Stimulated activated CD4-positive, alpha-beta T cell treated with anti-CD3 and anti-CD28 coated beads, Interleukin-15, amount 100 ng/mL, for 48 hours (primary cell): ENCODE measurements at regions not wholly inside any gene's neighbourhood (a gene's known extent, or its start where the extent isn't known, plus 50 kb on each side); places are given as distances from the start of the nearest gene placed in this dataset.
"Not testable (repeated sequence)": the region's sequence is repeated elsewhere in the genome, so short reads cannot be mapped to it uniquely, and the experiment has no call there.

ENCODE experiments used
- DNase-seq, 2 donors: peaks; one replicate each; pipeline ENCODE4 v3.0.0-alpha.2; 2020; ENCODE audit warnings: low read depth in 2 of 2

GRCh38 chrX:122187069-122187713, 996.9 kb upstream of the GRIA3 start:
- DNase-seq = no peak

- DNase-seq = no peak
Observed at GRCh38 chrX:122188751-122189150, 995.3 kb upstream of the GRIA3 start.

DNA sequence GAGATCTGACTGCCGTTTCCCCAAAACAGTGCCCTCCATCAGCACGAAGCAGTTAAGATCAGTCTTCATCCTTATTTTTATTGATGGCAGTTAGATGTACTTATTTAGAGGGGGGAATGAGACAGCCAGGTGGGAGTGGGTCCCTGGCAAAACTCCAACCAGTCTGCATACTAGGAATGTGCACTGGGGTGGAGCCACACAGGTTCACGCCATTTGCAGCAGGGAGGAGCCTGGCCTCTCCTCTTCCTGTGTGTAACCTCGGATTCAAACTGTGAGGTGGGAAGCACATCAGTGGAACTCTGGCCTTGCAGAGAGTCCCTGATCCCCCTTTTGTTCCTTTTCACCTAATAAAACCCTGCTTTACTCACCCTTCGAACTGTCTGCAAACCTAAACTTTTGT, 987.7 kb upstream of the GRIA3 start:
- no peak for DNase-seq

- DNase-seq = no peak
Observed at GRCh38 chrX:122203399-122203798, 980.7 kb upstream of the GRIA3 start.

DNA sequence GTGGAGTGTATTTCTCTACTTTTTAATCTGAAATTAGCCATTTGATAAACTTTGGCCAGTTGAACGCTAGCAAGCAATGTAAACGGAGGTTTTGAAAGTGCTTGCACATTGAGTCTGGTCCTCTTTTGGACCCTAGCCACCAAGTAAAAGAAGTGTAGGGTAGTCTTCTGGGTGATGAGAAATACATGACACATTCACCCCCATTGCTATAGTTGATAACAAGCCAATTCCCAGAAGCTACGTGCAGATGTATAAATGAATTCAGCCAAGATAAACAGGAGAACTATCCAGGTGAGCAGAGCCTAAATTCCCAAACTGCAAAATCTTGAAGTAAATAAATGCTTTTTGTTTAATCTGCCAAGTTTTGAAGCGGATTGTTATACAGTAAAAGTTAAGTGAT, 965.4 kb upstream of the GRIA3 start:
- no peak for DNase-seq

- no peak for DNase-seq
Observed at GRCh38 chrX:122219226-122219625, 964.9 kb upstream of the GRIA3 start.

DNA sequence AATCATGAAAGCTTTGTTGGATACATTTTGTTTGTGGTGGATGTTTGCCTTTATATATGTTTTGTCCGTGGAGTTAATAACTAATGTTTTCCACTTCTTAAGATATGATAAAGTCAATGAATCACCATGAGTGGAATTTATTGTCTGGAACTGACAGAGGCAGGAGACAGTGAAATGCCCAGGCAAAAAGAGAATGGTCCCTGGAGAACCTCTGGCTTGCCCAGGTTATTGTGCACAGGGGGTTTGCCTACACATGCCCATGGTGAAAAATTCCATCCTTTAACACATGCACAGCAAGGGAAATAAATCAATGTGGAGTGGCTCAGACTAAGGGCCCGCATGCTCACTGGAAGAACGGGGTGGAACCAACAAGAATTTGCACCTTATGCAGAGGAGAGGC, 964.3 kb upstream of the GRIA3 start:
- no peak for DNase-seq

- no peak for DNase-seq
Observed at GRCh38 chrX:122220644-122221373, 963.3 kb upstream of the GRIA3 start.

GRCh38 chrX:122221810-122222209, 962.3 kb upstream of the GRIA3 start:
- not testable (repeated sequence) for DNase-seq

DNA sequence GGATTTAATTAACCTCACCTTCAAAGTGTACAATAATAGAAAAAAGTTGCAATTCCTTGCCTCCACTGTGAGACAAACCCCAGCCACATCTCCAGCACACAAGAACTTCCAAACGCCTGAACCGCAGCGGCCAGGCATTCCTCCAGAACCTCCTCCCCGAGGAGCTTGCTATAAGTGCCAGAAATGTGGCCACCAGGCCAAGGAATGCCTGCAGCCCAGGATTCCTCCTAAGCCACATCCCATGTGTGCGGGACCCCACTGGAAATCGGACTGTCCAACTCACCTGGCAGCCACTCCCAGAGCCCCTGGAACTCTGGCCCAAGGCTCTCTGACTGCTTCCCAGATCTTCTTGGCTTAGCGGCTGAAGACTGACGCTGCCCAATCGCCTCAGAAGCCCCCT, 959.9 kb upstream of the GRIA3 start:
- not testable (repeated sequence) for DNase-seq

DNA sequence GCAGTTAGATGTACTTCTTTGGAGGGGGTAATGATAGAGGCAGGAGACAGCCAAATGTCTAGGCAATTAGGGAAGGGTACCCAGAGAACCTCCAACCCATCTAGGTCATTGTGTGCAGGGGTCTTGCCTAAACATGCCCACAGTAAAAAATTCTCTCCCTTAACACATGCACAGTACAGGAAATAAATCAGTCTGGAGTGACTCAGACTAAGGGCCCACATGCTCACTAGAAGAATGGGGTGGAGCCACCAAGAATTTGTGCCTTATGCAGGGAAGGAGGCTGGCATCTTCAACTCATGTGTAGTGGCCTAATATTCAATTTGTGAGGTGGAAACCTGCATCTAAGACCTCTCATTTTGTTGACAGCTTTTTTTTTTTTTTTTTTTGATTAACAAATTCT, 945.3 kb upstream of the GRIA3 start:
- DNase-seq = no peak

- no peak for DNase-seq
Observed at GRCh38 chrX:122241959-122242358, 942.1 kb upstream of the GRIA3 start.

DNA sequence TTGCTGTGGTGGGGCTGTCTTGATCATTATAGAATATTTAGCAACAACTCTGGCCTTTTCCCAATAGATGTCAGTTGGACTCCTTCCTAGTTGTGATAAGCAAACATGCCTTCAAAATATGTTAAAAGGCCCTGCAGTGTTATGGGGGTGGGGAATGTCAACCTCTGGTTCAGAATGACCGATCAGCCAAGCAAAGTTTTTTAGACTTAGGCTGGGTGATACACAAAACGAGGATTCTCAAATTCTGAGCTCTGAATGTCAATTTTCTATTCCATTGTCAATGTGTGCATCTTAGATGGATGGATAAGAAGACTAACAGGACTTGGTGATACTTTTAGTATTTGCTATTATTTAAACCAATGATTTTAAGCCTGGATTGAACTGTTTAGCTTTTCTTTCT, 940.0 kb upstream of the GRIA3 start:
- DNase-seq = no peak

- no peak for DNase-seq
Observed at GRCh38 chrX:122245175-122245574, 938.9 kb upstream of the GRIA3 start.

DNA sequence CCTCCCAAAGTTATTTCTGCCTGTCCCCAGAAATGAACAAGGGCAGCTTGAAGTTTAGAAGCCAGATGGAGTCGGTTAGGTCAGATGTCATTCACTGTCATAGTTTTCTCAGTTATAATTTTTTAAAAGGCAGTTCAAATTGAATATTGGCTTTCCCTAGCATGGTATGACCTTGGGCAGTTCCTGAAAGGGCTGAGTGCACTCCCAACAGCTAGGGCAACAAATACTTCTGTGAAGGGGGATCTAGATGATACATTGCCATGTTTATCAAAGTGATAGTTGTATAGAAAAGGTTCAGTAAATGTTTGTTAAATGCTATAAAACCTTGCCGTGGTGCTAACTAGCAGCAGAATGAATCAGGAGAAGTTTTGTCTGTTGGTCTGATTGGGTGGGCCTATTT, 938.1 kb upstream of the GRIA3 start:
- no peak for DNase-seq

DNA sequence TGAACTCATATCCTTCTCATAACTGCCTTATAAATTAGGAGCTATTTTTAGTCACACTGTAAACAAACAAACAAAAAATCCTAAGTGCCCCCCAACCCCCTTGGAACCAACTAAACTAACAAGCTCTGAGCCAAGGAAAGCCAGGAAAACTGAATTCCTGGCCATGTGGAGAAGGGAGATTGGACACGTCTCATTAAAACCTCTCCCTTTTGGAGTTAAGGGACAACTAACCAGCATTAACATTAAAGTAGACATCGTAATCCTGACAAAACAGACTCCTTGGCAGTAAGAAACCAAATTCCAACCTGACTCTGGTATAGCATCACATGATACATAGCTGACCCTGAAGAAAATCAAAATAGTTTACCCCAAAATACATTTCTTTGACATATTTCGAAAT, 937.1 kb upstream of the GRIA3 start:
- no peak for DNase-seq

DNA sequence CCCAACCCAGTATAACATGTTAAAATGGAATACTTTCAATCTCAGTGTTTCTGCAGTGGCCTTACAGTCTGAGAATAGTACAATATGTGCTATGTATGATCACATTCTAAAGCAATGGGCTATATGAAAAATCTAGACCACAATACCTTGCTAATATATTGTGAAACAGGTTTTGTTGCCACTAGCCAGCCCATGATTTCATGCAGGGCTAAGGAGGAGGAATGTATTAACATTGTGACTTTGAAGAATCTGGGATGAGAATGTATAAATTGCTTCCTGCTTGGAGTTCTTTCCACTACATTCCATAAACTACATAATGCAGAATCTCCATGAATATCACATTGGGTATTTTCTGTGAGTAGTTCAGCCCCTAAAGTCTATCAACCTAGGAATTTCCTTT, 935.4 kb upstream of the GRIA3 start:
- no peak for DNase-seq

DNA sequence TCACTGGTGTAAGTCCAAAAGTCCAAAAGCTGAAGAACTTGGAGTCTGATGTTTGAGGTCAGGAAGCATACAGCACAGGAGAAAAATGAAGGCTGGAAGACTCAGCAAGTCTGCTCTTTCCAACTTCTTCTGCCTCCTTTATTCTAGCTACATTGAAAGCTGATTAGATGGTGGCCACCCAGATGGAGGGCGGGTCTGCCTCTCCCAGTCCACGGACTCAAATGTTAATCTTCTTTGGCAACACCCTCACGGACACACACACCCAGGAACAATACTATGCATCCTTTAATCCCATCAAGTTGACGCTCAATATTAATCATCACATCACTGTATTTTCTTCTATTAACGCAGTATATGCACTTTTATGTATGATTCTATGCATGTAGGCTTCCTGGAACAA, 931.6 kb upstream of the GRIA3 start:
- DNase-seq = no peak

DNA sequence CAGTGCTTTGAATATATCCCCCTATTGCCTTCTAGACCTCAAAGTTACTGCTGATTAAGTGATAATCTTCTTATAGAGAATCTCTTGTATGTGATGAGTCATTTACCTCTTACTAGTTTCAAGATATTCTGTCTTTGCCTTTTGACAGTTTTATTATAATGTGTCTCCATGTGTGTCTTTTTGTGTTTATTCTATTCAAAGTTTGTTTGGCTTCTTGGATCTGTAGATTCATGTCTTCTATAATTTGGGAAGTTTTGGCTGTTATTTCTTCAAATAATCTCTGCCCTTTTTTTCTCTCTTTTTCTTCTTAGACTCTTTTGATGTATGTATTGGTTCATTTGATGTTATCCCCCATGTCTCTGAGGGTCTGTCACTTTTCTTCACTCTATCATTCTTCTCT, 915.7 kb upstream of the GRIA3 start:
- no peak for DNase-seq

GRCh38 chrX:122269243-122269781, 914.8 kb upstream of the GRIA3 start:
- DNase-seq = no peak

- no peak for DNase-seq
Observed at GRCh38 chrX:122270809-122271494, 913.1 kb upstream of the GRIA3 start.

DNA sequence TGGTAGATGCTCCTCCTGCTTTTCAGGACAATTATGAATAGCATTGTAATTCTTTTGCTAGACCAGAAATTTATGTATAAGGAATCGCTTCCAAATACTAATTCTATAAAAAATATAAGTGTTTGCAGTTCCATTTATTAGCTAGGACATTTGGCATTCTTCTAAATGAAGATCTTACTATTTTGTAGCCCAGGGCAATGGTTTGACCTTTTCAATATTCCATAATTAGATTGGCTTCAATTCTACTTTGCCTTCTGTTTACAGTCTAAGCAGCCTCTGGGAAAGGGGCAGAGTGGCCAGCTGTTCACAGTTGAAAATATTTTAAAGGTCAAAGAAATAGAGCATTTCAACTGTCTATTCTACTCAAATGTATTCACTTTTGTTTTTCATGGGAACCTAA, 912.1 kb upstream of the GRIA3 start:
- no peak for DNase-seq

GRCh38 chrX:122279746-122280145, 904.3 kb upstream of the GRIA3 start:
- no peak for DNase-seq
